Ishikawa (cell line): ENCODE measurements at regions not wholly inside any gene's neighbourhood (a gene's known extent, or its start where the extent isn't known, plus 50 kb on each side); places are given as distances from the start of the nearest gene placed in this dataset.

Experiments used
- CEBPB ChIP-seq: IDR thresholded peaks from 2 replicates; pipeline ENCODE4 v1.6.1; 2012
- CREB1 ChIP-seq: IDR thresholded peaks from 2 replicates; pipeline ENCODE4 v1.6.1; 2012; ENCODE audit warnings: low read depth
- EGR1 ChIP-seq: IDR thresholded peaks from 2 replicates; pipeline ENCODE4 v1.6.1; 2012
- EP300 ChIP-seq: IDR thresholded peaks from 2 replicates; pipeline ENCODE4 v1.6.1; 2012; ENCODE audit warnings: borderline replicate concordance
- FOXM1 ChIP-seq: IDR thresholded peaks from 2 replicates; pipeline ENCODE4 v1.6.1; 2012; ENCODE audit warnings: low read depth, borderline replicate concordance
- MAX ChIP-seq: IDR thresholded peaks from 2 replicates; pipeline ENCODE4 v1.6.1; 2012
- NFIC ChIP-seq: IDR thresholded peaks from 2 replicates; pipeline ENCODE4 v1.6.1; 2012
- RAD21 ChIP-seq: IDR thresholded peaks from 2 replicates; pipeline ENCODE4 v1.6.1; 2012; ENCODE audit warnings: low read depth
- REST ChIP-seq: IDR thresholded peaks from 2 replicates; pipeline ENCODE4 v1.6.1; 2012; ENCODE audit warnings: low read depth, mild to moderate bottlenecking
- TAF1 ChIP-seq: IDR thresholded peaks from 2 replicates; pipeline ENCODE4 v1.6.1; 2012; ENCODE audit warnings: low read depth, mild to moderate bottlenecking
- TCF12 ChIP-seq: IDR thresholded peaks from 2 replicates; pipeline ENCODE4 v1.6.1; 2012; ENCODE audit warnings: low read depth
- TEAD4 ChIP-seq: IDR thresholded peaks from 2 replicates; pipeline ENCODE4 v1.6.1; 2012
- USF1 ChIP-seq: IDR thresholded peaks from 2 replicates; pipeline ENCODE4 v1.6.1; 2012
- YY1 ChIP-seq: IDR thresholded peaks from 2 replicates; pipeline ENCODE4 v1.6.1; 2012; ENCODE audit warnings: low read depth
- ZBTB7A ChIP-seq: IDR thresholded peaks from 2 replicates; pipeline ENCODE4 v1.6.1; 2012; ENCODE audit warnings: low read depth

GRCh38 chr5:96091874-96092273 is 130.2 kb upstream of the ELL2 start:
- TF ChIP-seq USF1 (no peak), TEAD4 (no peak), MAX (no peak), TCF12 (no peak), NFIC (no peak), CEBPB (no peak), YY1 (no peak), CREB1 (no peak)

GRCh38 chr5:96090215-96090614 is 128.6 kb upstream of the ELL2 start:
- TF ChIP-seq EP300: no peak
- no peak for TF ChIP-seq CREB1
- no peak for TF ChIP-seq YY1
- TF ChIP-seq TAF1: no peak
- no peak for TF ChIP-seq FOXM1
- no peak for TF ChIP-seq ZBTB7A
- no peak for TF ChIP-seq NFIC
- TF ChIP-seq MAX: no peak
- TF ChIP-seq TEAD4: no peak
- no peak for TF ChIP-seq USF1
- TF ChIP-seq RAD21: no peak
- TF ChIP-seq EGR1: no peak
- no peak for TF ChIP-seq REST
- no peak for TF ChIP-seq CEBPB
- TF ChIP-seq TCF12: no peak

- TF ChIP-seq CREB1: no peak
- TF ChIP-seq EP300: no peak
- TF ChIP-seq EGR1: no peak
- no peak for TF ChIP-seq CEBPB
- no peak for TF ChIP-seq YY1
- TF ChIP-seq MAX: no peak
- no peak for TF ChIP-seq RAD21
- no peak for TF ChIP-seq TCF12
- no peak for TF ChIP-seq ZBTB7A
- no peak for TF ChIP-seq TEAD4
- TF ChIP-seq NFIC: no peak
- TF ChIP-seq USF1: no peak
- no peak for TF ChIP-seq REST
- TF ChIP-seq TAF1: no peak
- no peak for TF ChIP-seq FOXM1
Measured at GRCh38 chr5:96088706-96089498, 127.3 kb upstream of the ELL2 start.

GRCh38 chr5:96087939-96088338 is 126.3 kb upstream of the ELL2 start:
- TF ChIP-seq TCF12 (no peak), CREB1 (no peak), RAD21 (no peak), CEBPB (no peak), ZBTB7A (no peak), YY1 (no peak)

- TF ChIP-seq ZBTB7A: no peak
- no peak for TF ChIP-seq NFIC
- no peak for TF ChIP-seq USF1
- no peak for TF ChIP-seq YY1
- TF ChIP-seq TEAD4: no peak
- no peak for TF ChIP-seq REST
- TF ChIP-seq EGR1: no peak
- no peak for TF ChIP-seq MAX
- TF ChIP-seq EP300: no peak
- no peak for TF ChIP-seq CEBPB
- TF ChIP-seq CREB1: no peak
- no peak for TF ChIP-seq TAF1
- no peak for TF ChIP-seq RAD21
- no peak for TF ChIP-seq FOXM1
- no peak for TF ChIP-seq TCF12
Measured at GRCh38 chr5:96084874-96085506, 123.3 kb upstream of the ELL2 start.
